Fibroblast of lung (primary cell): ENCODE measurements at regions not wholly inside any gene's neighbourhood (a gene's known extent, or its start where the extent isn't known, plus 50 kb on each side); places are given as distances from the start of the nearest gene placed in this dataset.
A peak's percentile ranks its signal among the peaks of the same experiment; 100 is the strongest.

ENCODE experiments used
- DNase-seq, 2 donors: peaks; one replicate each; pipeline versions ENCODE4 v3.0.0 to v3.0.0-alpha.2; 2010; ENCODE audit warnings: low read depth in 2 of 2
- H2AFZ ChIP-seq: 2 replicates; pipeline ENCODE4 v1.5.1; 2012; ENCODE audit warnings: low read length, control low read depth, inconsistent platforms
- H3K27ac ChIP-seq: 2 replicates; pipeline ENCODE4 v1.5.1; 2011; ENCODE audit warnings: low read length, control low read depth; ENCODE audit not compliant: insufficient read depth
- H3K27me3 ChIP-seq: 2 replicates; pipeline ENCODE4 v1.5.1; 2011; ENCODE audit warnings: mild to moderate bottlenecking, low read length; ENCODE audit not compliant: control insufficient read depth, insufficient read depth
- H3K36me3 ChIP-seq: 2 replicates; pipeline ENCODE4 v1.5.1; 2011; ENCODE audit warnings: low read length; ENCODE audit not compliant: control insufficient read depth, insufficient read depth
- H3K4me1 ChIP-seq: 2 replicates; pipeline ENCODE4 v1.5.1; 2011; ENCODE audit warnings: low read length; ENCODE audit not compliant: control insufficient read depth, insufficient read depth; ENCODE audit errors: extremely low read depth
- H3K4me2 ChIP-seq: 2 replicates; pipeline ENCODE4 v1.5.1; 2011; ENCODE audit warnings: low read length, control low read depth; ENCODE audit not compliant: insufficient read depth; ENCODE audit errors: extremely low read depth
- H3K4me3 ChIP-seq, 4 experiments: fragments of 200-600 bp in 1 of 4; sonication (generic) in 1 of 4; replicated peaks in 1 of 4; 2 replicates each; pipeline ENCODE4 v1.5.1; 2011 to 2016; ENCODE audit warnings: low read length in 4 of 4, low read depth in 3 of 4, mild to moderate bottlenecking in 3 of 4, control low read depth in 2 of 4, inconsistent platforms in 1 of 4, mixed read lengths in 1 of 4; ENCODE audit not compliant: insufficient read depth in 1 of 4; ENCODE audit errors: control extremely low read depth in 1 of 4
- H3K79me2 ChIP-seq: 2 replicates; pipeline ENCODE4 v1.5.1; 2012; ENCODE audit warnings: mild to moderate bottlenecking, low read length, inconsistent platforms; ENCODE audit not compliant: control insufficient read depth, insufficient read depth
- H3K9ac ChIP-seq: 2 replicates; pipeline ENCODE4 v1.5.1; 2011; ENCODE audit warnings: mild to moderate bottlenecking, low read length, control low read depth; ENCODE audit not compliant: insufficient read depth
- H3K9me3 ChIP-seq: 2 replicates; pipeline ENCODE4 v1.5.1; 2012; ENCODE audit warnings: low read depth, low read length; ENCODE audit not compliant: control insufficient read depth, insufficient read depth
- H4K20me1 ChIP-seq: 2 replicates; pipeline ENCODE4 v1.5.1; 2011; ENCODE audit warnings: low read length; ENCODE audit not compliant: control insufficient read depth, insufficient read depth; ENCODE audit errors: extremely low read depth
- EZH2 ChIP-seq: IDR thresholded peaks from 2 replicates; pipeline ENCODE4 v1.5.1; 2012; ENCODE audit warnings: low read length, control low read depth, mild to moderate bottlenecking; ENCODE audit errors: missing control alignments
- TF ChIP-seq, protein P1 (sequence below), 2 donors: IDR thresholded peaks in 1 of 2; conservative IDR thresholded peaks in 1 of 2; 1 replicate in 1 of 2; 2 replicates in 1 of 2; pipeline ENCODE4 v1.5.1; 2011 to 2012; ENCODE audit warnings: low read length in 2 of 2, control low read depth in 1 of 2, inconsistent platforms in 1 of 2, low read depth in 1 of 2, mild to moderate bottlenecking in 1 of 2

DNA sequence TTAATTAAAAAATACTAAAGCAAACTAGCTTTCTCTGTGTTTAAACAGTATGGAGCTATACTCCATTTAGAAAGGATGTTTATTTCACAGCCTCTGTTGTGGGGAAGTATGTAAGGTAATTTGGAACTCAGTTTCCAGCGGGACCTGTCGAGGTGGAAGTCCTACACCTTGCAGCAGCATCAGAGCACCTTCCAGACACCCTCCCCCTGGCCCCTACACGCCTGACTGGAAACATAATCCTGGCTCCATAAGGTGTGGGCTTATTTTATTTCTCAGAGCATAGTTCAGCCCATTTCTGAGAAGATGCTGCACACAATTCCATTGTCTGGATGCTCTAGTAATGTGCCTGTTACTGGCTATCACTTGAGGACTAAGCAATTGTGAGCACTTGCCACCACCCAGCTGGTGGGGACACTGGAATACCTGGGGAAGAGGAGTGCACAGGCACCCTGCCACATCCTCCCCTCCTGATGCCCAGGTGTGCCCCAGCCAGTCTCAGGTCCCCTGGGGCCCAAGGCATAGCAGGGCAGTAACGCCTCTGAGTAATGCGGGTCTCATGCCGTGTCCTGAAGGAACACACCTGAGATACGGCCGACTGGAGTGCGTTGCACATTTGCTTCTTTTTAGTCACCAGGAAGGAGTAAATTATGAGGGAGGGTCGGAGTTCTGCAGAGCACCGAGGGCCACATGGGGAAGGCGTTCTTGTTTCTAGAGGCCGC lies 556.5 kb downstream of the QKI start:
- Histone ChIP-seq H3K9me3 (no peaks in the 10 kb centered on the region), H3K27ac (no peak overlapping the region), H3K9ac (no peak overlapping the region), H3K4me3 (no peak overlapping the region), H3K36me3 (no peaks in the 10 kb centered on the region), H4K20me1 (no peaks in the 10 kb centered on the region), H3K27me3 (no peaks in the 10 kb centered on the region), H3K79me2 (no peaks in the 10 kb centered on the region), H2AFZ (no peak overlapping the region), H3K4me1 (no peaks in the 10 kb centered on the region), H3K4me2 (no peak overlapping the region)
- no peak for DNase-seq
- TF ChIP-seq, protein P1, sequence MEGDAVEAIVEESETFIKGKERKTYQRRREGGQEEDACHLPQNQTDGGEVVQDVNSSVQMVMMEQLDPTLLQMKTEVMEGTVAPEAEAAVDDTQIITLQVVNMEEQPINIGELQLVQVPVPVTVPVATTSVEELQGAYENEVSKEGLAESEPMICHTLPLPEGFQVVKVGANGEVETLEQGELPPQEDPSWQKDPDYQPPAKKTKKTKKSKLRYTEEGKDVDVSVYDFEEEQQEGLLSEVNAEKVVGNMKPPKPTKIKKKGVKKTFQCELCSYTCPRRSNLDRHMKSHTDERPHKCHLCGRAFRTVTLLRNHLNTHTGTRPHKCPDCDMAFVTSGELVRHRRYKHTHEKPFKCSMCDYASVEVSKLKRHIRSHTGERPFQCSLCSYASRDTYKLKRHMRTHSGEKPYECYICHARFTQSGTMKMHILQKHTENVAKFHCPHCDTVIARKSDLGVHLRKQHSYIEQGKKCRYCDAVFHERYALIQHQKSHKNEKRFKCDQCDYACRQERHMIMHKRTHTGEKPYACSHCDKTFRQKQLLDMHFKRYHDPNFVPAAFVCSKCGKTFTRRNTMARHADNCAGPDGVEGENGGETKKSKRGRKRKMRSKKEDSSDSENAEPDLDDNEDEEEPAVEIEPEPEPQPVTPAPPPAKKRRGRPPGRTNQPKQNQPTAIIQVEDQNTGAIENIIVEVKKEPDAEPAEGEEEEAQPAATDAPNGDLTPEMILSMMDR (conservative IDR thresholded peaks at IDR 0.05 in 1 of 2, IDR thresholded peaks at IDR 0.05 in 1 of 2; ENCODE audit: low read depth in 1 of 2, low read length in 2 of 2) = no peak
- no peak for TF ChIP-seq EZH2

DNA sequence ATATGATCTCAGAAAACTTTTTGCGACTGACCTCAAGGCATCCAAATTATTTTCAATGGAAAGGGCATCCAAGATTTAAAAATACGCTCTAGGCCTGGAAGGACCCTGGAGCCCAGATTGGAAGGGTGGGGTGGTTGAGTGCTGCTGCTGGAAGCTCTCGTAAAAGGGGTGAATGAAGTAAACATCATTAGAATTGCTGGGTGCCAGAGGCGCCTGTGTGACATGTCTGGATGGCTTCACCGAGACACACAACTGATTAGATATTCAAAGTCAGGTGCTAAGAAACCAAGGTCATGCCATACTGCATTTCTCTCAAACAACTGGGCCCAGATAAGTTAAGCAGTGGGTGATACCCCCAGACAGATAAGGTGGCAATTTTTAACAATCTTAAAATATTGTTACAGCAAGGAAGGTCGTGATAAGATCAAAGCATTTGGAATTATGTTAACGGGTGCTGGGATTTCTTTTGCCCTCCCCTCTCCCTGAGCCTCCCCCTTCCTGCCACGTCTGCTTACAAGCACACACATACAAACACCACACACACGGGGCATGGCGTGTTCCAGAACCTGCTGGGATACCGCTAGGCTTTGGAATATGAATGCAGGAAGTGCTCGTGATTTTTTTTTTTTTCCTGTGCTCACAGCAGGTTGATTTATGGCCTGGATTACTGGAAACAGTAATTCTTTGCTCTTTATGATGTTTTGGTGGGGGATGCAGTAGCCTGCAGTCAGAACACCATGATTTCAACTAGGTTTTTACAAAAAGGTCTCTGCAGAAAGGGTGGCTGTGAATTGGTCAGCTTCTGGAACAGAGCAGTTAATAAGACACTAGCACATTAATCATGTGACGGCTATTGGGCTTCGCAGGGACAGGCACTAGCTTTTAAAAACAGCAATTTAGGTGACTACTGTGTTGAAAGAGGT lies 551.2 kb downstream of the QKI start:
- Histone ChIP-seq H2AFZ (no peak overlapping the region), H3K4me3 (no peak overlapping the region), H3K4me1 (no peaks in the 10 kb centered on the region), H4K20me1 (no peaks in the 10 kb centered on the region), H3K79me2 (no peaks in the 10 kb centered on the region), H3K4me2 (no peak overlapping the region), H3K9ac (no peak overlapping the region), H3K27ac (no peak overlapping the region), H3K36me3 (no peaks in the 10 kb centered on the region), H3K9me3 (no peaks in the 10 kb centered on the region), H3K27me3 (no peaks in the 10 kb centered on the region)
- no peak for TF ChIP-seq EZH2
- TF ChIP-seq, protein P1 (conservative IDR thresholded peaks at IDR 0.05 in 1 of 2, IDR thresholded peaks at IDR 0.05 in 1 of 2; ENCODE audit: low read depth in 1 of 2, low read length in 2 of 2) = no peak
- peak in 1 of 2 donors; percentile 67 for DNase-seq

DNA sequence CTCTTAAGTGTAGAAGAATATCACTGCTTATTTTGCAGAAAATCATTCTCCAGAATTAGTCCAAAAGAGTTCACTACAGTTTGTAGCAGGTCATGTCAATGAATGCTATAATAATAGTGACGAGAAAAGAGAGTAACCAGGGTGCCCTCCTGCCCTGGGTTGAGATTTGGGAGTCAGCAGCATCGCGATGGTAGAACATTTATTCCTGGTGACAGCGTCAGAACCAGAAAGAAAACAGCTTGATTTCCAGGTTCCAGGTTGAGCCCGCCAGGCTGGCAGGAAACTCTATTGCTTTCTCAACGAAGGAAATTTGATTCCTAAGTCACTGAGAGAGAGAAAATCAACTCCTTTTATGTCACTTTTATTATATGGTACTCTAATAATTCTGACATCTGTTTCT lies 550.3 kb downstream of the QKI start:
- Histone ChIP-seq H3K36me3 (no peaks in the 10 kb centered on the region), H3K27ac (no peak overlapping the region), H3K4me1 (no peaks in the 10 kb centered on the region), H4K20me1 (no peaks in the 10 kb centered on the region), H3K79me2 (no peaks in the 10 kb centered on the region), H2AFZ (no peak overlapping the region), H3K9me3 (no peaks in the 10 kb centered on the region), H3K4me2 (no peak overlapping the region), H3K27me3 (no peaks in the 10 kb centered on the region), H3K9ac (no peak overlapping the region), H3K4me3 (no peak overlapping the region)
- no peak for DNase-seq
- no peak for TF ChIP-seq EZH2
- TF ChIP-seq, protein P1 (conservative IDR thresholded peaks at IDR 0.05 in 1 of 2, IDR thresholded peaks at IDR 0.05 in 1 of 2; ENCODE audit: low read depth in 1 of 2, low read length in 2 of 2) = no peak
